ENCODE measurements at regions not wholly inside any gene's neighbourhood (a gene's known extent, or its start where the extent isn't known, plus 50 kb on each side); places are given as distances from the start of the nearest gene placed in this dataset.

- TF ChIP-seq MAZ (IDR thresholded peaks at IDR 0.05; ENCODE audit: borderline replicate concordance, low read depth, low read length) (no peak), CTCF (conservative IDR thresholded peaks at IDR 0.05; ENCODE audit: low read depth, low read length) (no peak), MXI1 (IDR thresholded peaks at IDR 0.05; ENCODE audit: borderline replicate concordance, low read depth, low read length) (no peak)
These were observed 209.5 kb downstream of the CASP12 start for GRCh38 chr11:104688731-104689130.

Measured in IMR-90 (cell line).